ENCODE measurements at regions not wholly inside any gene's neighbourhood (a gene's known extent, or its start where the extent isn't known, plus 50 kb on each side); places are given as distances from the start of the nearest gene placed in this dataset.

- TF ChIP-seq CTCF (IDR thresholded peaks at IDR 0.05) (no peak), POLR2A (IDR thresholded peaks at IDR 0.05) (no peak)
Observed at GRCh38 chr12:46437469-46437868, 64.9 kb upstream of the SLC38A2 start.

All from heart left ventricle (tissue), 13 donors.